ENCODE measurements at regions not wholly inside any gene's neighbourhood (a gene's known extent, or its start where the extent isn't known, plus 50 kb on each side); places are given as distances from the start of the nearest gene placed in this dataset.

- no peaks in the 10 kb centered on the region for H3K9me3 ChIP-seq (ENCODE audit: control insufficient read depth, insufficient read depth, low read depth, low read length)
- BruUV-seq (replicated peaks) = no TSS peak
- ChIA-PET POLR2A (no interaction called here), CTCF (no interaction called here)
- in situ Hi-C loops (cut with HindIII; ENCODE audit: low pct_unique_long_range_greater_than_20kb, low sequenced_read_pairs) (no loop called here), intact Hi-C loops (cut with micrococcal nuclease; ENCODE audit: unreplicated experiment) (no loop called here)
- no peak overlapping the region for H3K4me3 ChIP-seq (ENCODE audit: low read depth in 2 of 2, low read length in 2 of 2)
- DNase-seq (ENCODE audit: low read depth, low spot score) (no peak), ATAC-seq (no peak)
- H3K4me1 ChIP-seq (ENCODE audit: control insufficient read depth, insufficient read depth, low read length) = peaks cover 7% of the 10 kb centered on the region
- H3K36me3 ChIP-seq (ENCODE audit: control insufficient read depth, insufficient read depth, low read length) = no peaks in the 10 kb centered on the region
- H3K27ac ChIP-seq (ENCODE audit: low read length) = no peak overlapping the region
- TF ChIP-seq SIN3A (IDR thresholded peaks at IDR 0.05; ENCODE audit: borderline replicate concordance, insufficient read depth, low read depth, low read length) = no peak
- TF ChIP-seq, protein P1, sequence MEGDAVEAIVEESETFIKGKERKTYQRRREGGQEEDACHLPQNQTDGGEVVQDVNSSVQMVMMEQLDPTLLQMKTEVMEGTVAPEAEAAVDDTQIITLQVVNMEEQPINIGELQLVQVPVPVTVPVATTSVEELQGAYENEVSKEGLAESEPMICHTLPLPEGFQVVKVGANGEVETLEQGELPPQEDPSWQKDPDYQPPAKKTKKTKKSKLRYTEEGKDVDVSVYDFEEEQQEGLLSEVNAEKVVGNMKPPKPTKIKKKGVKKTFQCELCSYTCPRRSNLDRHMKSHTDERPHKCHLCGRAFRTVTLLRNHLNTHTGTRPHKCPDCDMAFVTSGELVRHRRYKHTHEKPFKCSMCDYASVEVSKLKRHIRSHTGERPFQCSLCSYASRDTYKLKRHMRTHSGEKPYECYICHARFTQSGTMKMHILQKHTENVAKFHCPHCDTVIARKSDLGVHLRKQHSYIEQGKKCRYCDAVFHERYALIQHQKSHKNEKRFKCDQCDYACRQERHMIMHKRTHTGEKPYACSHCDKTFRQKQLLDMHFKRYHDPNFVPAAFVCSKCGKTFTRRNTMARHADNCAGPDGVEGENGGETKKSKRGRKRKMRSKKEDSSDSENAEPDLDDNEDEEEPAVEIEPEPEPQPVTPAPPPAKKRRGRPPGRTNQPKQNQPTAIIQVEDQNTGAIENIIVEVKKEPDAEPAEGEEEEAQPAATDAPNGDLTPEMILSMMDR (IDR thresholded peaks at IDR 0.05) = no peak
- H3K27me3 ChIP-seq (ENCODE audit: control insufficient read depth, insufficient read depth, low read length) = no peaks in the 10 kb centered on the region
Observed at GRCh38 chr17:45706033-45706432, 78.1 kb upstream of the CRHR1 start.

GRCh38 chr17:45708707-45709290 is 75.3 kb upstream of the CRHR1 start:
- no peaks in the 10 kb centered on the region for H3K27me3 ChIP-seq (ENCODE audit: control insufficient read depth, insufficient read depth, low read length)
- TF ChIP-seq, protein P1 (IDR thresholded peaks at IDR 0.05) = no peak
- no peak for TF ChIP-seq REST (IDR thresholded peaks at IDR 0.05; ENCODE audit: insufficient read depth in 1 of 2, low read depth in 2 of 2, low read length in 1 of 2)
- no peak for TF ChIP-seq POLR2AphosphoS5 (IDR thresholded peaks at IDR 0.05; ENCODE audit: low read depth, low read length)
- TF ChIP-seq TCF7L2 (IDR thresholded peaks at IDR 0.05; ENCODE audit: low read depth, low read length) = no peak
- no peak for TF ChIP-seq SIN3A (IDR thresholded peaks at IDR 0.05; ENCODE audit: borderline replicate concordance, insufficient read depth, low read depth, low read length)
- CTCF ChIA-PET = no interaction called here

More at GRCh38 chr17:45708707-45709290, 75.3 kb upstream of the CRHR1 start:
- H3K27ac ChIP-seq (ENCODE audit: low read length) = no peak overlapping the region
- BruUV-seq (replicated peaks) = no TSS peak
- DNase-seq (ENCODE audit: low read depth, low spot score) = no peak
- in situ Hi-C loops (cut with HindIII; ENCODE audit: low pct_unique_long_range_greater_than_20kb, low sequenced_read_pairs) (no loop called here), intact Hi-C loops (cut with micrococcal nuclease; ENCODE audit: unreplicated experiment) (no loop called here)
- H3K4me3 ChIP-seq (ENCODE audit: low read depth in 2 of 2, low read length in 2 of 2) = no peak overlapping the region
- H3K9me3 ChIP-seq (ENCODE audit: control insufficient read depth, insufficient read depth, low read depth, low read length) = no peaks in the 10 kb centered on the region
- H3K36me3 ChIP-seq (ENCODE audit: control insufficient read depth, insufficient read depth, low read length) = no peaks in the 10 kb centered on the region
- ATAC-seq = no peak
- POLR2A ChIA-PET = no interaction called here
- peaks cover 7% of the 10 kb centered on the region for H3K4me1 ChIP-seq (ENCODE audit: control insufficient read depth, insufficient read depth, low read length)

Data from Panc1 (cell line).